Peyer's patch (tissue), 4 donors: ENCODE measurements at regions not wholly inside any gene's neighbourhood (a gene's known extent, or its start where the extent isn't known, plus 50 kb on each side); places are given as distances from the start of the nearest gene placed in this dataset.

Experiments
- CTCF ChIP-seq, 6 experiments: fragments of 450-650 bp in 4 of 6; fragments of 200-600 bp in 2 of 6; sonication (generic) in 1 of 6; IDR thresholded peaks; one replicate each; pipeline ENCODE4 v1.5.1; 2017 to 2019; ENCODE audit warnings: antibody characterized with exemption in 6 of 6, mild to moderate bottlenecking in 3 of 6, moderate library complexity in 1 of 6
- POLR2A ChIP-seq, 2 donors: fragments of 450-650 bp; IDR thresholded peaks; one replicate each; pipeline ENCODE4 v1.5.1; 2017; ENCODE audit warnings: antibody characterized with exemption in 2 of 2, mild to moderate bottlenecking in 2 of 2, moderate library complexity in 2 of 2

DNA sequence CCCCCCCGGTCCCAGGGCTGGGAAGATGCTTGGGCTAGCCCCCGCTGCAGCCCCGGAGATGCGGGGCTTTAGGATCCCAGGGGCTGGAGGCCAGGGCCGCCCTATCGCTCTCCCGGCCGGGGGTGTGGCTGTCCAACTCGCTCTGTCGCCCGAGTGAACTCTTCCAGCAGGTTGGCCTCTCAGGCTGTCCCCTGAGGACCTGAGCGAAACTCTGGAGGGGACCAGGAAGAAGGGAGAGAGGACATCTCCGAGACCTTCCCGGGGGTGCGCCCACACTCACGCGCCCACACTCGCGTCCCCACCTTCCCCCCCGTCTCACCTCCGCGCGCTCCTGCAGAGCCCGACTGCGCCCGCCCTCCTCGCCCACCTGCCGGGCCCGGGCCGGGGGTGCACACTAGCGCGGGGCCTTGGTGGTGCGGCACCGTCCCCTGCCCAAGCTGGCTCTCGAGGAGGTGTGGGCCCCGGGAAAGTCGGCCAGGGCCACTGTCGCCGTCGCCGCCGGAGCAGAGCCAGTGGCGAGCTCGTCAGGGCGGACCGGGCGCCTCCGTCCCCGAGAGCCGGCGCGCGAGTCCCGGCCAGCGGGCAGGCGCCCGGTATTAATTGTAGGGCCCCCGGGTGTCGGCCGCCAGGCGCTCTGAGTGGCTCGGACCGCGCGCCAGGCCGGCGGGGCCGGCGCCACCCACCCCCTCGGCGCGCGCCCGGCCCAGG lies 101.7 kb upstream of the SVIL start:
- TF ChIP-seq CTCF (IDR thresholded peaks at IDR 0.05) (peak in 3 of 6 experiments; percentile 9 to 35 (median 18)), POLR2A (IDR thresholded peaks at IDR 0.05) (peak in 1 of 2 donors; percentile 22)
